ENCODE measurements at regions not wholly inside any gene's neighbourhood (a gene's known extent, or its start where the extent isn't known, plus 50 kb on each side); places are given as distances from the start of the nearest gene placed in this dataset.

- DNase-seq (ENCODE audit: low read depth), result peak; percentile 56
These were observed 411.9 kb upstream of the KLF6 start for GRCh38 chr10:4196771-4197390.

- no peak for DNase-seq (ENCODE audit: low read depth)
These were observed 411.2 kb upstream of the KLF6 start for GRCh38 chr10:4196183-4196582.

- DNase-seq (ENCODE audit: low read depth), result peak; percentile 64
These were observed 410.2 kb upstream of the KLF6 start for GRCh38 chr10:4195213-4195612.

GRCh38 chr10:4194231-4194630 is 409.2 kb upstream of the KLF6 start:
- peak; percentile 48 for DNase-seq (ENCODE audit: low read depth)

- no peak for DNase-seq (ENCODE audit: low read depth)
These were observed 406.9 kb upstream of the KLF6 start for GRCh38 chr10:4191894-4192293.

- DNase-seq (ENCODE audit: low read depth), result no peak
These were observed 406.3 kb upstream of the KLF6 start for GRCh38 chr10:4191354-4191753.

- DNase-seq (ENCODE audit: low read depth), result no peak
These were observed 405.9 kb upstream of the KLF6 start for GRCh38 chr10:4190876-4191275.

- no peak for DNase-seq (ENCODE audit: low read depth)
These were observed 404.3 kb upstream of the KLF6 start for GRCh38 chr10:4189281-4189680.

- no peak for DNase-seq (ENCODE audit: low read depth)
These were observed 403.4 kb upstream of the KLF6 start for GRCh38 chr10:4188406-4188805.

GRCh38 chr10:4186849-4187540 is 402.0 kb upstream of the KLF6 start:
- no peak for DNase-seq (ENCODE audit: low read depth)

GRCh38 chr10:4183761-4184261 is 398.8 kb upstream of the KLF6 start:
- peak; percentile 84 for DNase-seq (ENCODE audit: low read depth)

- DNase-seq (ENCODE audit: low read depth), result peak; percentile 49
These were observed 396.6 kb upstream of the KLF6 start for GRCh38 chr10:4181621-4182049.

- DNase-seq (ENCODE audit: low read depth), result peak; percentile 32
These were observed 396.1 kb upstream of the KLF6 start for GRCh38 chr10:4181081-4181480.

GRCh38 chr10:4177791-4178190 is 392.8 kb upstream of the KLF6 start:
- DNase-seq (ENCODE audit: low read depth), result no peak

- DNase-seq (ENCODE audit: low read depth), result no peak
These were observed 391.7 kb upstream of the KLF6 start for GRCh38 chr10:4176500-4177281.

GRCh38 chr10:4174197-4174596 is 389.2 kb upstream of the KLF6 start:
- DNase-seq (ENCODE audit: low read depth), result peak; percentile 35

GRCh38 chr10:4170633-4171314 is 385.8 kb upstream of the KLF6 start:
- no peak for DNase-seq (ENCODE audit: low read depth)

GRCh38 chr10:4170181-4170580 is 385.2 kb upstream of the KLF6 start:
- DNase-seq (ENCODE audit: low read depth), result no peak

- DNase-seq (ENCODE audit: low read depth), result no peak
These were observed 384.4 kb upstream of the KLF6 start for GRCh38 chr10:4169448-4169847.

GRCh38 chr10:4167216-4167615 is 382.2 kb upstream of the KLF6 start:
- no peak for DNase-seq (ENCODE audit: low read depth)

GRCh38 chr10:4162571-4163286 is 377.7 kb upstream of the KLF6 start:
- peak; percentile 4 for DNase-seq (ENCODE audit: low read depth)

- no peak for DNase-seq (ENCODE audit: low read depth)
These were observed 374.2 kb upstream of the KLF6 start for GRCh38 chr10:4159173-4159572.

Data from EH (cell line).